ENCODE measurements at regions not wholly inside any gene's neighbourhood (a gene's known extent, or its start where the extent isn't known, plus 50 kb on each side); places are given as distances from the start of the nearest gene placed in this dataset.
A peak's percentile ranks its signal among the peaks of the same experiment; 100 is the strongest.

GRCh38 chr3:62997369-62997768, 122.2 kb upstream of the CADPS start:
- ATAC-seq = no peak
- Mint-ChIP-seq H3K4me3 (no peak overlapping the region), H3K4me1 (peaks cover 28% of the 10 kb centered on the region), H3K9me3 (peaks cover 12% of the 10 kb centered on the region), H3K36me3 (peaks cover 8% of the 10 kb centered on the region), H3K27me3 (ENCODE audit: low read depth) (no peaks in the 10 kb centered on the region), H3K27ac (peak overlapping the region; percentile 2; the same call in 1 of the 2 replicates)
- TF ChIP-seq FOXJ3 (CRISPR knock-in tag; IDR thresholded peaks at IDR 0.05; ENCODE audit: borderline replicate concordance) (no peak), NFYB (CRISPR knock-in tag; conservative IDR thresholded peaks at IDR 0.05; ENCODE audit: low read depth) (no peak), CREM (CRISPR knock-in tag; IDR thresholded peaks at IDR 0.05) (no peak), ETV6 (CRISPR knock-in tag; IDR thresholded peaks at IDR 0.05) (no peak), GRHL2 (CRISPR knock-in tag; IDR thresholded peaks at IDR 0.05; ENCODE audit: insufficient replicate concordance, severe bottlenecking) (no peak), NFATC4 (CRISPR knock-in tag; IDR thresholded peaks at IDR 0.05) (no peak), ARID4B (CRISPR knock-in tag; IDR thresholded peaks at IDR 0.05; ENCODE audit: borderline replicate concordance) (no peak), ZNF671 (CRISPR knock-in tag; IDR thresholded peaks at IDR 0.05) (no peak), ZNF232 (CRISPR knock-in tag; IDR thresholded peaks at IDR 0.05) (no peak), KAT7 (CRISPR knock-in tag; IDR thresholded peaks at IDR 0.05; ENCODE audit: borderline replicate concordance) (no peak), ZNF281 (CRISPR knock-in tag; IDR thresholded peaks at IDR 0.05) (no peak), ZNF121 (CRISPR knock-in tag; IDR thresholded peaks at IDR 0.05) (no peak), ATF6 (CRISPR knock-in tag; IDR thresholded peaks at IDR 0.05) (no peak)
- CTCF ChIA-PET = no interaction called here
- POLR2A ChIA-PET = no interaction called here
- DNase-seq (ENCODE audit: low spot score) = no peak

- ATAC-seq (no peak), DNase-seq (ENCODE audit: low spot score) (no peak)
- Mint-ChIP-seq H3K9me3 (peaks cover 23% of the 10 kb centered on the region), H3K4me3 (no peak overlapping the region), H3K27ac (no peak overlapping the region), H3K36me3 (peaks cover 16% of the 10 kb centered on the region), H3K27me3 (ENCODE audit: low read depth) (no peaks in the 10 kb centered on the region; the same call in 1 of the 2 replicates), H3K4me1 (peaks cover 27% of the 10 kb centered on the region)
- ChIA-PET POLR2A (no interaction called here), CTCF (interaction anchor here (0.6 to 1.3 kb wide), 2 partner anchors 73 to 791 kb away, joined by 3 read pairs; no protein-coding TSS in a partner anchor)
- TF ChIP-seq ERG (CRISPR knock-in tag; IDR thresholded peaks at IDR 0.05) (no peak), ZNF281 (CRISPR knock-in tag; IDR thresholded peaks at IDR 0.05) (no peak), CREM (CRISPR knock-in tag; IDR thresholded peaks at IDR 0.05) (no peak), ZNF425 (CRISPR knock-in tag; conservative IDR thresholded peaks at IDR 0.05) (no peak), ATF1 (CRISPR knock-in tag; IDR thresholded peaks at IDR 0.05) (no peak), RORB (CRISPR knock-in tag; IDR thresholded peaks at IDR 0.05) (no peak)
Measured at GRCh38 chr3:62999158-62999557, 123.9 kb upstream of the CADPS start.
